ENCODE measurements at regions not wholly inside any gene's neighbourhood (a gene's known extent, or its start where the extent isn't known, plus 50 kb on each side); places are given as distances from the start of the nearest gene placed in this dataset.

GRCh38 chr5:146283344-146283761, 55.3 kb upstream of the POU4F3 start:
- BruUV-seq (replicated peaks): no TSS peak
- in situ Hi-C loops (cut with HindIII; ENCODE audit: extremely low pct_ligation_motif_present, low pct_unique_long_range_greater_than_20kb): no loop called here
- H3K4me3 ChIP-seq (replicated peaks in 1 of 3; ENCODE audit: insufficient read depth in 1 of 3, low read depth in 2 of 3, low read length in 3 of 3): no peak overlapping the region
- DNase-seq (ENCODE audit: low spot score) (peak; percentile 18), ATAC-seq (no peak), FAIRE-seq (no peak)
- TF ChIP-seq SYNCRIP (IDR thresholded peaks at IDR 0.05; ENCODE audit: insufficient read depth, low read depth, low read length): no peak
- TF ChIP-seq REST (IDR thresholded peaks at IDR 0.05; ENCODE audit: borderline replicate concordance in 1 of 2, low read depth in 1 of 2, low read length in 2 of 2): no peak
- no peaks in the 10 kb centered on the region for H3K9me3 ChIP-seq (ENCODE audit: low read length)
- H3K36me3 ChIP-seq (replicated peaks in 1 of 2; ENCODE audit: control insufficient read depth in 1 of 2, insufficient read depth in 2 of 2, low read length in 2 of 2): peaks cover 5 to 38% of the 10 kb centered on the region in 2 experiments; a peak in 4 of 5 replicates
- no peaks in the 10 kb centered on the region for H3K4me1 ChIP-seq (ENCODE audit: insufficient read depth, low read length)
- WGBS (ENCODE audit: low lambda C conversion rate): 97% methylated on average over 4 of the region's 4 CpGs
- no peaks in the 10 kb centered on the region for H3K79me2 ChIP-seq (ENCODE audit: insufficient read depth, low read length)
- no peak overlapping the region for H3K4me2 ChIP-seq (ENCODE audit: low read depth, low read length)
- ChIA-PET POLR2A (no interaction called here), CTCF (ENCODE audit: low intra/inter-chr PET ratio, low total read pairs) (no interaction called here)
- no peaks in the 10 kb centered on the region for H3K27me3 ChIP-seq (ENCODE audit: control insufficient read depth in 1 of 2, insufficient read depth in 2 of 2, low read length in 2 of 2)
- H3K27ac ChIP-seq (ENCODE audit: extremely low read length, insufficient read depth, low read length): no peak overlapping the region
- no peak overlapping the region for H2AFZ ChIP-seq (ENCODE audit: low read length)
- H3K9ac ChIP-seq (ENCODE audit: insufficient read depth, low read depth, low read length): no peak overlapping the region
- intact Hi-C loops (cut with micrococcal nuclease; ENCODE audit: unreplicated experiment): no loop called here
- H4K20me1 ChIP-seq (ENCODE audit: insufficient read depth, low read length): no peaks in the 10 kb centered on the region

GRCh38 chr5:146284016-146284415, 54.6 kb upstream of the POU4F3 start:
- Histone ChIP-seq H3K4me2 (ENCODE audit: low read depth, low read length) (no peak overlapping the region), H3K27ac (ENCODE audit: extremely low read length, insufficient read depth, low read length) (no peak overlapping the region), H3K79me2 (ENCODE audit: insufficient read depth, low read length) (no peaks in the 10 kb centered on the region), H3K27me3 (ENCODE audit: control insufficient read depth in 1 of 2, insufficient read depth in 2 of 2, low read length in 2 of 2) (no peaks in the 10 kb centered on the region), H2AFZ (ENCODE audit: low read length) (no peak overlapping the region), H3K36me3 (replicated peaks in 1 of 2; ENCODE audit: control insufficient read depth in 1 of 2, insufficient read depth in 2 of 2, low read length in 2 of 2) (peaks cover 5 to 38% of the 10 kb centered on the region in 2 experiments; a peak in 4 of 5 replicates), H4K20me1 (ENCODE audit: insufficient read depth, low read length) (no peaks in the 10 kb centered on the region), H3K9me3 (ENCODE audit: low read length) (no peaks in the 10 kb centered on the region), H3K4me3 (replicated peaks in 1 of 3; ENCODE audit: insufficient read depth in 1 of 3, low read depth in 2 of 3, low read length in 3 of 3) (no peak overlapping the region), H3K9ac (ENCODE audit: insufficient read depth, low read depth, low read length) (no peak overlapping the region), H3K4me1 (ENCODE audit: insufficient read depth, low read length) (no peaks in the 10 kb centered on the region)
- POLR2A ChIA-PET: no interaction called here
- intact Hi-C loops (cut with micrococcal nuclease; ENCODE audit: unreplicated experiment): no loop called here
- CTCF ChIA-PET (ENCODE audit: low intra/inter-chr PET ratio, low total read pairs): no interaction called here
- in situ Hi-C loops (cut with HindIII; ENCODE audit: extremely low pct_ligation_motif_present, low pct_unique_long_range_greater_than_20kb): no loop called here
- WGBS (ENCODE audit: low lambda C conversion rate): 92% methylated on average over 1 of the region's 1 CpG
- DNase-seq (ENCODE audit: low spot score): no peak
- FAIRE-seq: no peak
- ATAC-seq: no peak
- no TSS peak for BruUV-seq (replicated peaks)
- TF ChIP-seq ZNF274 (CRISPR knock-in tag; IDR thresholded peaks at IDR 0.05): no peak
- no peak for TF ChIP-seq ZHX2 (IDR thresholded peaks at IDR 0.05; ENCODE audit: low read depth)
- no peak for TF ChIP-seq ZHX2 (CRISPR knock-in tag; IDR thresholded peaks at IDR 0.05; ENCODE audit: borderline replicate concordance)
- TF ChIP-seq SRY (CRISPR knock-in tag; IDR thresholded peaks at IDR 0.05): no peak
